PC-9 (cell line): ENCODE measurements at regions not wholly inside any gene's neighbourhood (a gene's known extent, or its start where the extent isn't known, plus 50 kb on each side); places are given as distances from the start of the nearest gene placed in this dataset.

Experiments
- EZH2 ChIP-seq: fragments of 200-600 bp; sonication (generic); IDR thresholded peaks from 2 replicates; pipeline ENCODE4 v1.8.0; 2017; ENCODE audit warnings: antibody characterized with exemption, low read depth
- TF ChIP-seq, protein P1 (sequence below): fragments of 200-600 bp; sonication (generic); conservative IDR thresholded peaks from 2 replicates; pipeline ENCODE4 v1.6.1; 2017; ENCODE audit warnings: mixed run types, antibody characterized with exemption, mild to moderate bottlenecking, moderate library complexity

DNA sequence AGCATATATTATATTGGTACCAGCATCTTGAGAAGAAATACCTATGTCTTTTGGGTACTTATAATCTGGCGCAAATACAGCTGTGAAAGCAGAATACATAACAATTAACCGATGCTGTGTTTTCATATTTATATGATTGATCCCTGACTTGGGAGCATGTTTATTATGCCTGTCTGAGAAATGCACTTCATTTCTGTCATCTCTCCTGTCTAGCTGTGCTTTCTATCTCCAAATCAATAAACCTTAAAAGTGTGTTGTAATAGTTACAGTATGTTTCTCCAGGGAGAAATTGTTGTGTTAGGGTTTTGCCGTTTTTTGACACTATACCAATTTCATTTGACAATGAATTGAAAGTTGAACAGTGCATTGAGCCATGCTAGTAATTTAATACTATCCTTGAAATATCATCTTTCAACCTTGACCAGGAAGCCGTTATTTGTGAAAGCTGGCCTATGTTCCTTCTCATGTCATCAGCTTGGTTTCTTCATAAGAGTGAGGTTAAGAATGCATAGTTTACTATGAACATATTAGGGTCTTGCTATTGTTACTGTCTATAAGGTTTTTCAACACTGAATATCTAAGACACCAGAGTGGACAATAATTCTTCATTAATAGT lies 206.2 kb upstream of the PCDH18 start:
- TF ChIP-seq, protein P1, sequence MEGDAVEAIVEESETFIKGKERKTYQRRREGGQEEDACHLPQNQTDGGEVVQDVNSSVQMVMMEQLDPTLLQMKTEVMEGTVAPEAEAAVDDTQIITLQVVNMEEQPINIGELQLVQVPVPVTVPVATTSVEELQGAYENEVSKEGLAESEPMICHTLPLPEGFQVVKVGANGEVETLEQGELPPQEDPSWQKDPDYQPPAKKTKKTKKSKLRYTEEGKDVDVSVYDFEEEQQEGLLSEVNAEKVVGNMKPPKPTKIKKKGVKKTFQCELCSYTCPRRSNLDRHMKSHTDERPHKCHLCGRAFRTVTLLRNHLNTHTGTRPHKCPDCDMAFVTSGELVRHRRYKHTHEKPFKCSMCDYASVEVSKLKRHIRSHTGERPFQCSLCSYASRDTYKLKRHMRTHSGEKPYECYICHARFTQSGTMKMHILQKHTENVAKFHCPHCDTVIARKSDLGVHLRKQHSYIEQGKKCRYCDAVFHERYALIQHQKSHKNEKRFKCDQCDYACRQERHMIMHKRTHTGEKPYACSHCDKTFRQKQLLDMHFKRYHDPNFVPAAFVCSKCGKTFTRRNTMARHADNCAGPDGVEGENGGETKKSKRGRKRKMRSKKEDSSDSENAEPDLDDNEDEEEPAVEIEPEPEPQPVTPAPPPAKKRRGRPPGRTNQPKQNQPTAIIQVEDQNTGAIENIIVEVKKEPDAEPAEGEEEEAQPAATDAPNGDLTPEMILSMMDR = no peak
- TF ChIP-seq EZH2 = no peak
